OCI-LY3 (cell line): ENCODE measurements at regions not wholly inside any gene's neighbourhood (a gene's known extent, or its start where the extent isn't known, plus 50 kb on each side); places are given as distances from the start of the nearest gene placed in this dataset.
A peak's percentile ranks its signal among the peaks of the same experiment; 100 is the strongest.

Source experiments
- H2AFZ ChIP-seq: fragments of 200-600, 300-600 bp; shearing (Covaris generic); 2 replicates; pipeline ENCODE4 v1.6.0; 2014; ENCODE audit warnings: antibody characterized with exemption, low read depth, low read length
- H3K27ac ChIP-seq: fragments of 200-600, 300-600 bp; sonication (generic); 2 replicates; pipeline ENCODE4 v1.5.1; 2014; ENCODE audit warnings: mild to moderate bottlenecking, low read length, moderate library complexity, mixed read lengths
- H3K27me3 ChIP-seq: fragments of 200-600, 300-600 bp; sonication (generic); 2 replicates; pipeline ENCODE4 v1.6.1; 2014; ENCODE audit warnings: low read depth, low read length, mixed read lengths
- H3K36me3 ChIP-seq: fragments of 200-600, 300-600 bp; sonication (generic); replicated peaks from 2 replicates; pipeline ENCODE3; 2014; ENCODE audit warnings: low read depth, low read length, mixed read lengths
- H3K4me1 ChIP-seq: fragments of 300-600, 200-600 bp; sonication (generic); 2 replicates; pipeline ENCODE4 v1.6.1; 2014; ENCODE audit warnings: low read length, mixed read lengths
- H3K4me2 ChIP-seq: fragments of 200-600, 300-600 bp; sonication (generic); 2 replicates; pipeline ENCODE4 v1.6.1; 2014; ENCODE audit warnings: low read length, mixed read lengths
- H3K4me3 ChIP-seq: fragments of 300-600, 200-600 bp; sonication (generic); 2 replicates; pipeline ENCODE4 v1.5.1; 2014; ENCODE audit warnings: antibody characterized with exemption, mild to moderate bottlenecking, low read length, moderate library complexity
- H3K79me2 ChIP-seq: fragments of 300-600, 200-600 bp; shearing (Covaris generic); 2 replicates; pipeline ENCODE4 v1.6.1; 2014; ENCODE audit warnings: mild to moderate bottlenecking, low read length, mixed read lengths
- H3K9ac ChIP-seq: fragments of 300-600, 200-600 bp; shearing (Covaris generic); 2 replicates; pipeline ENCODE4 v1.6.0; 2014; ENCODE audit warnings: mild to moderate bottlenecking, low read length, moderate library complexity
- H3K9me3 ChIP-seq: fragments of 200-600, 300-600 bp; shearing (Covaris generic); 2 replicates; pipeline ENCODE4 v1.6.1; 2014; ENCODE audit warnings: low read length, mixed read lengths; ENCODE audit not compliant: insufficient read depth
- H4K20me1 ChIP-seq: fragments of 200-600, 300-600 bp; sonication (generic); 2 replicates; pipeline ENCODE4 v1.6.1; 2016; ENCODE audit warnings: low read length, mixed read lengths; ENCODE audit not compliant: insufficient read depth
- CTCF ChIP-seq: fragments of 200-600, 300-600 bp; sonication (generic); IDR thresholded peaks from 2 replicates; pipeline ENCODE4 v1.5.1; 2014; ENCODE audit warnings: antibody characterized with exemption, low read length, low read depth
- EZH2phosphoT487 ChIP-seq: fragments of 200-600 bp; shearing (Covaris generic); IDR thresholded peaks from 2 replicates; pipeline ENCODE4 v1.6.1; 2018; ENCODE audit warnings: antibody characterized with exemption, mixed run types, low read depth

GRCh38 chr9:79829566-79830302, 258.0 kb downstream of the TLE4 start:
- Histone ChIP-seq H3K9ac (no peak overlapping the region), H3K36me3 (no peaks in the 10 kb centered on the region), H3K4me2 (no peak overlapping the region)

GRCh38 chr9:79824265-79824664, 252.5 kb downstream of the TLE4 start:
- no peak for TF ChIP-seq EZH2phosphoT487
- no peak for TF ChIP-seq CTCF
- Histone ChIP-seq H3K9ac (no peak overlapping the region), H3K79me2 (no peaks in the 10 kb centered on the region), H3K27ac (no peak overlapping the region), H2AFZ (no peak overlapping the region), H3K4me2 (0 out of 2 replicates have a peak overlapping the region, but pooled peaks have one; percentile 3), H3K9me3 (no peaks in the 10 kb centered on the region), H4K20me1 (0 out of 2 replicates have a peak, but pooled peaks cover 3% of the 10 kb centered on the region), H3K27me3 (peaks cover 85% of the 10 kb centered on the region), H3K36me3 (no peaks in the 10 kb centered on the region), H3K4me3 (no peak overlapping the region), H3K4me1 (peaks cover 5% of the 10 kb centered on the region)

More at GRCh38 chr9:79829566-79830302, 258.0 kb downstream of the TLE4 start:
- TF ChIP-seq CTCF (no peak), EZH2phosphoT487 (no peak)
- Histone ChIP-seq H3K27ac (no peak overlapping the region), H3K9me3 (no peaks in the 10 kb centered on the region), H3K4me3 (no peak overlapping the region), H2AFZ (no peak overlapping the region), H4K20me1 (0 out of 2 replicates have a peak, but pooled peaks cover 3% of the 10 kb centered on the region), H3K79me2 (no peaks in the 10 kb centered on the region), H3K27me3 (peaks cover 59% of the 10 kb centered on the region), H3K4me1 (peaks cover 9% of the 10 kb centered on the region)

GRCh38 chr9:79817438-79818004, 245.8 kb downstream of the TLE4 start:
- peaks cover 38% of the 10 kb centered on the region for H3K4me1 ChIP-seq
- H3K4me2 ChIP-seq, result peak overlapping the region; percentile 69
- no peak overlapping the region for H3K9ac ChIP-seq

More at GRCh38 chr9:79817438-79818004, 245.8 kb downstream of the TLE4 start:
- Histone ChIP-seq H3K79me2 (no peaks in the 10 kb centered on the region), H3K36me3 (no peaks in the 10 kb centered on the region), H3K9me3 (no peaks in the 10 kb centered on the region), H3K27ac (no peak overlapping the region), H3K4me3 (peak overlapping the region; percentile 39; the same call in 1 of the 2 replicates), H4K20me1 (peaks cover 32% of the 10 kb centered on the region), H2AFZ (no peak overlapping the region), H3K27me3 (peaks cover 84% of the 10 kb centered on the region)
- TF ChIP-seq CTCF (no peak), EZH2phosphoT487 (peak; percentile 63; the same call in 1 of the 2 replicates)
